Spleen (tissue), 7 donors: ENCODE measurements at regions not wholly inside any gene's neighbourhood (a gene's known extent, or its start where the extent isn't known, plus 50 kb on each side); places are given as distances from the start of the nearest gene placed in this dataset.

Experiments used
- POLR2A ChIP-seq, 3 donors: fragments of 450-650 bp; IDR thresholded peaks; one replicate each; pipeline ENCODE4 v1.5.1; 2017; ENCODE audit warnings: antibody characterized with exemption in 3 of 3, mild to moderate bottlenecking in 1 of 3
- POLR2AphosphoS5 ChIP-seq, 3 donors: sonication (generic); formaldehyde crosslinking; IDR thresholded peaks; one replicate each; pipeline ENCODE4 v1.5.1; 2017; ENCODE audit warnings: antibody characterized with exemption in 3 of 3
- TF ChIP-seq, protein P1 (sequence below), 11 experiments: fragments of 200-600 bp in 7 of 11; fragments of 450-650 bp in 4 of 11; sonication (generic) in 4 of 11; IDR thresholded peaks in 8 of 11; conservative IDR thresholded peaks in 3 of 11; 1 replicate in 7 of 11; 2 replicates in 4 of 11; pipeline versions ENCODE4 v1.4.0 to v1.8.0; 2016 to 2021; ENCODE audit warnings: antibody characterized with exemption in 11 of 11, inconsistent platforms in 4 of 11, mild to moderate bottlenecking in 1 of 11
- donor health status: DM: no; HTN: no; CAD: no; lungs with moderate emphysema.
- donor health status: DM: no; HTN: no; CAD: no.
- donor health status: DM: no; HTN: no; CAD: no.

GRCh38 chr3:107085261-107085660 lies 292.0 kb upstream of the CCDC54 start:
- TF ChIP-seq, protein P1, sequence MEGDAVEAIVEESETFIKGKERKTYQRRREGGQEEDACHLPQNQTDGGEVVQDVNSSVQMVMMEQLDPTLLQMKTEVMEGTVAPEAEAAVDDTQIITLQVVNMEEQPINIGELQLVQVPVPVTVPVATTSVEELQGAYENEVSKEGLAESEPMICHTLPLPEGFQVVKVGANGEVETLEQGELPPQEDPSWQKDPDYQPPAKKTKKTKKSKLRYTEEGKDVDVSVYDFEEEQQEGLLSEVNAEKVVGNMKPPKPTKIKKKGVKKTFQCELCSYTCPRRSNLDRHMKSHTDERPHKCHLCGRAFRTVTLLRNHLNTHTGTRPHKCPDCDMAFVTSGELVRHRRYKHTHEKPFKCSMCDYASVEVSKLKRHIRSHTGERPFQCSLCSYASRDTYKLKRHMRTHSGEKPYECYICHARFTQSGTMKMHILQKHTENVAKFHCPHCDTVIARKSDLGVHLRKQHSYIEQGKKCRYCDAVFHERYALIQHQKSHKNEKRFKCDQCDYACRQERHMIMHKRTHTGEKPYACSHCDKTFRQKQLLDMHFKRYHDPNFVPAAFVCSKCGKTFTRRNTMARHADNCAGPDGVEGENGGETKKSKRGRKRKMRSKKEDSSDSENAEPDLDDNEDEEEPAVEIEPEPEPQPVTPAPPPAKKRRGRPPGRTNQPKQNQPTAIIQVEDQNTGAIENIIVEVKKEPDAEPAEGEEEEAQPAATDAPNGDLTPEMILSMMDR (IDR thresholded peaks at IDR 0.05 in 8 of 11, conservative IDR thresholded peaks at IDR 0.05 in 3 of 11), result no peak
- TF ChIP-seq POLR2AphosphoS5 (IDR thresholded peaks at IDR 0.05) (no peak), POLR2A (IDR thresholded peaks at IDR 0.05) (no peak)
